ENCODE measurements at regions not wholly inside any gene's neighbourhood (a gene's known extent, or its start where the extent isn't known, plus 50 kb on each side); places are given as distances from the start of the nearest gene placed in this dataset.
A peak's percentile ranks its signal among the peaks of the same experiment; 100 is the strongest.

- Histone ChIP-seq H2AFZ (ENCODE audit: low read depth, low read length, poor library complexity, severe bottlenecking) (no peak overlapping the region), H3K9me3 (ENCODE audit: control insufficient read depth in 1 of 2, insufficient read depth in 1 of 2, low read depth in 1 of 2, low read length in 2 of 2) (no peaks in the 10 kb centered on the region; a peak in 1 of 4 replicates), H4K20me1 (ENCODE audit: insufficient read depth) (no peaks in the 10 kb centered on the region), H3K9ac (ENCODE audit: low read length) (no peak overlapping the region), H3K4me1 (ENCODE audit: control insufficient read depth in 1 of 2, insufficient read depth in 2 of 2, low read length in 2 of 2) (peaks cover 0 to 25% of the 10 kb centered on the region in 2 experiments; a peak in 2 of 4 replicates), H3K27ac (ENCODE audit: low read depth, low read length) (no peak overlapping the region), H3K9me2 (ENCODE audit: insufficient read depth) (no peaks in the 10 kb centered on the region), H3K79me2 (ENCODE audit: insufficient read depth, low read length) (no peaks in the 10 kb centered on the region), H3K4me2 (ENCODE audit: low read length) (peak overlapping the region; percentile 12; the same call in 1 of the 2 replicates), H3K36me3 (ENCODE audit: control insufficient read depth in 1 of 2, insufficient read depth in 2 of 2, low read length in 2 of 2) (no peaks in the 10 kb centered on the region), H3K4me3 (replicated peaks in 1 of 2; ENCODE audit: low read depth in 1 of 2, low read length in 2 of 2) (no peak overlapping the region), H3K27me3 (ENCODE audit: insufficient read depth, low read length) (peaks cover 14% of the 10 kb centered on the region; the same call in 1 of the 2 replicates)
- peak; percentile 71 for ATAC-seq
- TF ChIP-seq EZH2 (IDR thresholded peaks at IDR 0.05): no peak
- TF ChIP-seq JUND (IDR thresholded peaks at IDR 0.05): no peak
- no peak for TF ChIP-seq YY1 (IDR thresholded peaks at IDR 0.05; ENCODE audit: extremely low read depth, insufficient replicate concordance, low read depth, low read length)
- TF ChIP-seq ZBTB33 (IDR thresholded peaks at IDR 0.05; ENCODE audit: extremely low read depth, insufficient replicate concordance, low read length): no peak
- TF ChIP-seq SIN3A (IDR thresholded peaks at IDR 0.05; ENCODE audit: low read depth): no peak
- TF ChIP-seq CEBPB (IDR thresholded peaks at IDR 0.05; ENCODE audit: low read depth): no peak
- TF ChIP-seq REST (IDR thresholded peaks at IDR 0.05; ENCODE audit: low read depth): no peak
- no peak for TF ChIP-seq SRF (IDR thresholded peaks at IDR 0.05; ENCODE audit: low read depth)
- no peak for TF ChIP-seq SP1 (IDR thresholded peaks at IDR 0.05; ENCODE audit: low read depth)
- no peak for TF ChIP-seq RAD21 (IDR thresholded peaks at IDR 0.05; ENCODE audit: low read depth)
- TF ChIP-seq ELF1 (IDR thresholded peaks at IDR 0.05; ENCODE audit: borderline replicate concordance, low read depth): no peak
- TF ChIP-seq CBX3 (IDR thresholded peaks at IDR 0.05; ENCODE audit: low read depth): no peak
- TF ChIP-seq POLR2A (IDR thresholded peaks at IDR 0.05; ENCODE audit: borderline replicate concordance, extremely low read depth, insufficient read depth, insufficient read length): no peak
- no peak for TF ChIP-seq FOSL1 (IDR thresholded peaks at IDR 0.05; ENCODE audit: low read depth)
- TF ChIP-seq ZFX (IDR thresholded peaks at IDR 0.05): no peak
- no peak for TF ChIP-seq ATF3 (IDR thresholded peaks at IDR 0.05)
- no peak for TF ChIP-seq MAX (IDR thresholded peaks at IDR 0.05)
- TF ChIP-seq POLR2AphosphoS5 (IDR thresholded peaks at IDR 0.05; ENCODE audit: low read depth, low read length): no peak
- intact Hi-C loops (cut with micrococcal nuclease): no loop called here
- CTCF ChIA-PET: no interaction called here
- BruUV-seq (replicated peaks): no TSS peak
- RAD21 ChIA-PET (ENCODE audit: low non-redundant PET in 1 of 2, low total read pairs in 2 of 2, uncharacterized antibody in 2 of 2, unreplicated experiment in 2 of 2): no interaction called here
- POLR2A ChIA-PET: no interaction called here
- peak; percentile 39 for DNase-seq (ENCODE audit: low read depth, low spot score)
These were observed 653.9 kb upstream of the TBX3 start for GRCh38 chr12:115337693-115338543.

All from HCT116 (cell line).